GM23338 (cell line): ENCODE measurements at regions not wholly inside any gene's neighbourhood (a gene's known extent, or its start where the extent isn't known, plus 50 kb on each side); places are given as distances from the start of the nearest gene placed in this dataset.

Source experiments
- ATAC-seq: fragments of 200-7000 bp; cut with Tn5 transposase; 3 replicates; pipeline ENCODE4 v1.9.1; 2020
- DNase-seq: peaks from one replicate; pipeline ENCODE4 v3.0.0-alpha.2; 2015; ENCODE audit warnings: low spot score
- H2AFZ ChIP-seq: fragments of 200-600 bp; sonication (generic); 2 replicates; pipeline ENCODE4 v1.8.0; 2016; ENCODE audit warnings: antibody characterized with exemption, mild to moderate bottlenecking, moderate library complexity
- H3F3A ChIP-seq: fragments of 200-600 bp; sonication (generic); replicated peaks from 2 replicates; pipeline ENCODE4 v1.8.0; 2017; ENCODE audit warnings: antibody characterized with exemption, mixed run types, low read depth
- H3K27ac ChIP-seq: fragments of 200-600 bp; sonication (generic); 2 replicates; pipeline ENCODE4 v1.6.1; 2016; ENCODE audit warnings: low read depth
- H3K27me3 ChIP-seq: fragments of 200-600 bp; sonication (generic); 2 replicates; pipeline ENCODE4 v1.8.0; 2016; ENCODE audit warnings: mild to moderate bottlenecking, mixed run types, moderate library complexity; ENCODE audit not compliant: insufficient read depth
- H3K36me3 ChIP-seq: fragments of 200-600 bp; sonication (generic); 2 replicates; pipeline ENCODE4 v1.8.0; 2016; ENCODE audit warnings: mild to moderate bottlenecking; ENCODE audit not compliant: insufficient read depth
- H3K4me1 ChIP-seq: fragments of 200-600 bp; sonication (generic); 2 replicates; pipeline ENCODE4 v1.8.0; 2016; ENCODE audit warnings: mild to moderate bottlenecking, moderate library complexity; ENCODE audit not compliant: insufficient read depth
- H3K4me2 ChIP-seq: fragments of 200-600 bp; sonication (generic); 2 replicates; pipeline ENCODE4 v1.7.1; 2017; ENCODE audit warnings: mixed run types
- H3K4me3 ChIP-seq: fragments of 200-600 bp; sonication (generic); 2 replicates; pipeline ENCODE4 v1.6.1; 2016; ENCODE audit warnings: mixed run types
- H3K79me2 ChIP-seq: fragments of 200-600 bp; sonication (generic); replicated peaks from 2 replicates; pipeline ENCODE4 v1.8.0; 2017; ENCODE audit warnings: mild to moderate bottlenecking; ENCODE audit not compliant: insufficient read depth
- H3K9me2 ChIP-seq: fragments of 200-600 bp; sonication (generic); 2 replicates; pipeline ENCODE4 v1.8.0; 2017; ENCODE audit not compliant: insufficient read depth
- H4K20me1 ChIP-seq: fragments of 200-600 bp; sonication (generic); replicated peaks from 2 replicates; pipeline ENCODE4 v1.8.0; 2017; ENCODE audit warnings: mild to moderate bottlenecking; ENCODE audit not compliant: insufficient read depth
- H3K27ac Mint-ChIP-seq: 2 replicates; pipeline ENCODE4 v1.8.0; 2020; ENCODE audit warnings: inconsistent platforms, mild to moderate bottlenecking, moderate library complexity, mixed read lengths
- H3K27me3 Mint-ChIP-seq: 3 replicates; pipeline ENCODE4 v1.8.0; 2022; ENCODE audit warnings: low read depth, mild to moderate bottlenecking, moderate library complexity, mixed read lengths, inconsistent platforms; ENCODE audit not compliant: insufficient read depth, poor library complexity
- H3K36me3 Mint-ChIP-seq: 3 replicates; pipeline ENCODE4 v1.8.0; 2021; ENCODE audit warnings: low read depth, mild to moderate bottlenecking, inconsistent platforms, moderate library complexity, mixed read lengths
- H3K4me1 Mint-ChIP-seq: 3 replicates; pipeline ENCODE4 v1.8.0; 2020; ENCODE audit warnings: mild to moderate bottlenecking, inconsistent platforms, mixed read lengths
- H3K4me3 Mint-ChIP-seq: 3 replicates; pipeline ENCODE4 v1.8.0; 2021; ENCODE audit warnings: moderate library complexity, mild to moderate bottlenecking, inconsistent platforms, mixed read lengths
- H3K9me3 Mint-ChIP-seq: 3 replicates; pipeline ENCODE4 v1.8.0; 2020; ENCODE audit warnings: moderate library complexity, mild to moderate bottlenecking, inconsistent platforms, mixed read lengths
- CREB1 ChIP-seq: fragments of 250-450 bp; sonication (Bioruptor Pico); IDR thresholded peaks from 2 replicates; pipeline ENCODE4 v1.5.0; 2020; ENCODE audit warnings: low read depth, mild to moderate bottlenecking, moderate library complexity
- ETS1 ChIP-seq: IDR thresholded peaks from 2 replicates; pipeline ENCODE4 v1.6.1; 2016; ENCODE audit warnings: antibody characterized with exemption
- EZH2 ChIP-seq: fragments of 200-600 bp; sonication (generic); IDR thresholded peaks from one replicate; pipeline ENCODE4 v1.8.0; 2017; ENCODE audit warnings: antibody characterized with exemption, mild to moderate bottlenecking, low read depth; ENCODE audit not compliant: unreplicated experiment
- EZH2phosphoT487 ChIP-seq: fragments of 200-600 bp; sonication (generic); IDR thresholded peaks from one replicate; pipeline ENCODE4 v1.8.1; 2018; ENCODE audit warnings: antibody characterized with exemption; ENCODE audit not compliant: unreplicated experiment
- JUNB ChIP-seq: IDR thresholded peaks from one replicate; pipeline ENCODE4 v1.6.1; 2016; ENCODE audit warnings: antibody characterized with exemption; ENCODE audit not compliant: unreplicated experiment
- NANOG ChIP-seq: IDR thresholded peaks from 2 replicates; pipeline ENCODE4 v1.6.1; 2016; ENCODE audit warnings: antibody characterized with exemption, borderline replicate concordance
- POLR2AphosphoS5 ChIP-seq: IDR thresholded peaks from 2 replicates; pipeline ENCODE4 v1.6.1; 2016; ENCODE audit warnings: antibody characterized with exemption, low read depth
- STAT1 ChIP-seq: IDR thresholded peaks from one replicate; pipeline ENCODE4 v1.6.1; 2016; ENCODE audit warnings: antibody characterized with exemption; ENCODE audit not compliant: unreplicated experiment
- ZNF114 ChIP-seq: fragments of 250-450 bp; sonication (Bioruptor Pico); IDR thresholded peaks from 2 replicates; pipeline ENCODE4 v1.5.0; 2020; ENCODE audit warnings: mild to moderate bottlenecking, moderate library complexity
- ZNF331 ChIP-seq: fragments of 250-450 bp; sonication (Bioruptor Pico); IDR thresholded peaks from 2 replicates; pipeline ENCODE4 v1.5.0; 2020; ENCODE audit warnings: low read depth, mild to moderate bottlenecking, moderate library complexity
- TF ChIP-seq, protein P1 (sequence below): IDR thresholded peaks from one replicate; pipeline ENCODE4 v1.6.1; 2018; ENCODE audit warnings: antibody characterized with exemption; ENCODE audit not compliant: unreplicated experiment
- TF ChIP-seq, protein P2 (sequence below), 2 experiments: fragments of 200-600 bp in 1 of 2; sonication (generic) in 1 of 2; conservative IDR thresholded peaks; 2 replicates each; pipeline versions ENCODE4 v1.5.1 to v1.6.1; 2016 to 2017; ENCODE audit warnings: antibody characterized with exemption in 2 of 2, low read depth in 2 of 2, mild to moderate bottlenecking in 2 of 2, moderate library complexity in 1 of 2

DNA sequence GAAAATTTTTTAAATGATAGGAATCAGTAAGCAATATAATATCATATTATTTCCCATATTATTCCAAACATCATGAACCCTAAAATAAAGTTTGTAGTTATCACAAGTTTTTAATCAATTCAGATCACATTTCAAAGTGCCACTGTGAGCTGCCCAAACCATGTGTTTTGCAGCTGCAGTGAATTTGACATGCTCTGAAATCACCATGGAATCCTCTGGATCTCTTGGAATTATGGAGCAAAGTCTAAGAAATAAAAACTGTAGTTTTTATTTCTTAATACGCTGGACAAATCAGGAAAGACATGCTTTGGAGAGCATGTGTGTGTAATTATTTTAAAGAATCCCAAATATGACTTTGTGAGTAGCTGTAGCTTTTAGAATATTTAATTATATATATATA lies 262.7 kb downstream of the ANKRD50 start:
- Histone ChIP-seq H4K20me1 (no peaks in the 10 kb centered on the region), H3K79me2 (no peaks in the 10 kb centered on the region), H3K4me1 (peaks cover 4% of the 10 kb centered on the region; the same call in 1 of the 2 replicates), H3K9me2 (peaks cover 9% of the 10 kb centered on the region; the same call in 1 of the 2 replicates), H2AFZ (no peak overlapping the region), H3K4me3 (no peak overlapping the region), H3K4me2 (no peak overlapping the region), H3F3A (no peaks in the 10 kb centered on the region), H3K27ac (no peak overlapping the region), H3K36me3 (no peaks in the 10 kb centered on the region), H3K27me3 (no peaks in the 10 kb centered on the region)
- no peak overlapping the region for H3K4me3 Mint-ChIP-seq
- no peaks in the 10 kb centered on the region for H3K27me3 Mint-ChIP-seq
- TF ChIP-seq, protein P1, sequence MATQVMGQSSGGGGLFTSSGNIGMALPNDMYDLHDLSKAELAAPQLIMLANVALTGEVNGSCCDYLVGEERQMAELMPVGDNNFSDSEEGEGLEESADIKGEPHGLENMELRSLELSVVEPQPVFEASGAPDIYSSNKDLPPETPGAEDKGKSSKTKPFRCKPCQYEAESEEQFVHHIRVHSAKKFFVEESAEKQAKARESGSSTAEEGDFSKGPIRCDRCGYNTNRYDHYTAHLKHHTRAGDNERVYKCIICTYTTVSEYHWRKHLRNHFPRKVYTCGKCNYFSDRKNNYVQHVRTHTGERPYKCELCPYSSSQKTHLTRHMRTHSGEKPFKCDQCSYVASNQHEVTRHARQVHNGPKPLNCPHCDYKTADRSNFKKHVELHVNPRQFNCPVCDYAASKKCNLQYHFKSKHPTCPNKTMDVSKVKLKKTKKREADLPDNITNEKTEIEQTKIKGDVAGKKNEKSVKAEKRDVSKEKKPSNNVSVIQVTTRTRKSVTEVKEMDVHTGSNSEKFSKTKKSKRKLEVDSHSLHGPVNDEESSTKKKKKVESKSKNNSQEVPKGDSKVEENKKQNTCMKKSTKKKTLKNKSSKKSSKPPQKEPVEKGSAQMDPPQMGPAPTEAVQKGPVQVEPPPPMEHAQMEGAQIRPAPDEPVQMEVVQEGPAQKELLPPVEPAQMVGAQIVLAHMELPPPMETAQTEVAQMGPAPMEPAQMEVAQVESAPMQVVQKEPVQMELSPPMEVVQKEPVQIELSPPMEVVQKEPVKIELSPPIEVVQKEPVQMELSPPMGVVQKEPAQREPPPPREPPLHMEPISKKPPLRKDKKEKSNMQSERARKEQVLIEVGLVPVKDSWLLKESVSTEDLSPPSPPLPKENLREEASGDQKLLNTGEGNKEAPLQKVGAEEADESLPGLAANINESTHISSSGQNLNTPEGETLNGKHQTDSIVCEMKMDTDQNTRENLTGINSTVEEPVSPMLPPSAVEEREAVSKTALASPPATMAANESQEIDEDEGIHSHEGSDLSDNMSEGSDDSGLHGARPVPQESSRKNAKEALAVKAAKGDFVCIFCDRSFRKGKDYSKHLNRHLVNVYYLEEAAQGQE = no peak
- TF ChIP-seq, protein P2, sequence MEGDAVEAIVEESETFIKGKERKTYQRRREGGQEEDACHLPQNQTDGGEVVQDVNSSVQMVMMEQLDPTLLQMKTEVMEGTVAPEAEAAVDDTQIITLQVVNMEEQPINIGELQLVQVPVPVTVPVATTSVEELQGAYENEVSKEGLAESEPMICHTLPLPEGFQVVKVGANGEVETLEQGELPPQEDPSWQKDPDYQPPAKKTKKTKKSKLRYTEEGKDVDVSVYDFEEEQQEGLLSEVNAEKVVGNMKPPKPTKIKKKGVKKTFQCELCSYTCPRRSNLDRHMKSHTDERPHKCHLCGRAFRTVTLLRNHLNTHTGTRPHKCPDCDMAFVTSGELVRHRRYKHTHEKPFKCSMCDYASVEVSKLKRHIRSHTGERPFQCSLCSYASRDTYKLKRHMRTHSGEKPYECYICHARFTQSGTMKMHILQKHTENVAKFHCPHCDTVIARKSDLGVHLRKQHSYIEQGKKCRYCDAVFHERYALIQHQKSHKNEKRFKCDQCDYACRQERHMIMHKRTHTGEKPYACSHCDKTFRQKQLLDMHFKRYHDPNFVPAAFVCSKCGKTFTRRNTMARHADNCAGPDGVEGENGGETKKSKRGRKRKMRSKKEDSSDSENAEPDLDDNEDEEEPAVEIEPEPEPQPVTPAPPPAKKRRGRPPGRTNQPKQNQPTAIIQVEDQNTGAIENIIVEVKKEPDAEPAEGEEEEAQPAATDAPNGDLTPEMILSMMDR (conservative IDR thresholded peaks at IDR 0.05; ENCODE audit: low read depth in 2 of 2) = no peak
- peaks cover 29% of the 10 kb centered on the region for H3K9me3 Mint-ChIP-seq
- DNase-seq = no peak
- H3K27ac Mint-ChIP-seq = no peak overlapping the region
- peaks cover 7% of the 10 kb centered on the region for H3K4me1 Mint-ChIP-seq
- ATAC-seq = no peak
- H3K36me3 Mint-ChIP-seq = peaks cover 26% of the 10 kb centered on the region

- no peaks in the 10 kb centered on the region for H4K20me1 ChIP-seq
- H3K27me3 Mint-ChIP-seq = no peaks in the 10 kb centered on the region
- no peak overlapping the region for H3K27ac ChIP-seq
- peaks cover 19% of the 10 kb centered on the region for H3K36me3 Mint-ChIP-seq
- H3K27me3 ChIP-seq = no peaks in the 10 kb centered on the region
- H3K4me1 ChIP-seq = peaks cover 4% of the 10 kb centered on the region; the same call in 1 of the 2 replicates
- no peaks in the 10 kb centered on the region for H3K36me3 ChIP-seq
- no peak overlapping the region; the same call in 1 of the 2 replicates for H2AFZ ChIP-seq
- no peak for DNase-seq
- H3K4me2 ChIP-seq = no peak overlapping the region; the same call in 1 of the 2 replicates
- peaks cover 22% of the 10 kb centered on the region for H3K9me3 Mint-ChIP-seq
- H3K4me1 Mint-ChIP-seq = peaks cover 7% of the 10 kb centered on the region
- H3K27ac Mint-ChIP-seq = no peak overlapping the region; the same call in 1 of the 2 replicates
- no peak overlapping the region for H3K4me3 Mint-ChIP-seq
- no peak for ATAC-seq
- H3K9me2 ChIP-seq = peaks cover 9% of the 10 kb centered on the region; the same call in 1 of the 2 replicates
- no peaks in the 10 kb centered on the region for H3F3A ChIP-seq
- H3K4me3 ChIP-seq = no peak overlapping the region
- no peaks in the 10 kb centered on the region for H3K79me2 ChIP-seq
- TF ChIP-seq, protein P2 (conservative IDR thresholded peaks at IDR 0.05; ENCODE audit: low read depth in 2 of 2) = no peak
- TF ChIP-seq POLR2AphosphoS5 (no peak), ZNF331 (CRISPR knock-in tag) (no peak), NANOG (no peak), CREB1 (CRISPR knock-in tag) (no peak), EZH2 (no peak), ZNF114 (CRISPR knock-in tag) (no peak), EZH2phosphoT487 (no peak), JUNB (no peak), STAT1 (no peak), ETS1 (no peak)
- TF ChIP-seq, protein P1 = no peak
Observed at GRCh38 chr4:124450851-124451250, 261.7 kb downstream of the ANKRD50 start.
